ENCODE measurements at regions not wholly inside any gene's neighbourhood (a gene's known extent, or its start where the extent isn't known, plus 50 kb on each side); places are given as distances from the start of the nearest gene placed in this dataset.

- POLR2A ChIA-PET: no interaction called here
- TF ChIP-seq, protein P1, sequence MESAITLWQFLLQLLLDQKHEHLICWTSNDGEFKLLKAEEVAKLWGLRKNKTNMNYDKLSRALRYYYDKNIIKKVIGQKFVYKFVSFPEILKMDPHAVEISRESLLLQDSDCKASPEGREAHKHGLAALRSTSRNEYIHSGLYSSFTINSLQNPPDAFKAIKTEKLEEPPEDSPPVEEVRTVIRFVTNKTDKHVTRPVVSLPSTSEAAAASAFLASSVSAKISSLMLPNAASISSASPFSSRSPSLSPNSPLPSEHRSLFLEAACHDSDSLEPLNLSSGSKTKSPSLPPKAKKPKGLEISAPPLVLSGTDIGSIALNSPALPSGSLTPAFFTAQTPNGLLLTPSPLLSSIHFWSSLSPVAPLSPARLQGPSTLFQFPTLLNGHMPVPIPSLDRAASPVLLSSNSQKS (CRISPR knock-in tag; IDR thresholded peaks at IDR 0.05): no peak
- TF ChIP-seq BRCA1 (IDR thresholded peaks at IDR 0.05): no peak
- TF ChIP-seq BRCA1 (CRISPR knock-in tag; IDR thresholded peaks at IDR 0.05): no peak
- TF ChIP-seq WHSC1 (IDR thresholded peaks at IDR 0.05; ENCODE audit: low read length): no peak
- TF ChIP-seq ZNF146 (CRISPR knock-in tag; IDR thresholded peaks at IDR 0.05; ENCODE audit: unreplicated experiment): no peak
- TF ChIP-seq L3MBTL2 (IDR thresholded peaks at IDR 0.05): no peak
- no peak for TF ChIP-seq HDAC1 (IDR thresholded peaks at IDR 0.05)
- no peak for TF ChIP-seq PML (IDR thresholded peaks at IDR 0.05; ENCODE audit: low read length)
- no peak for TF ChIP-seq KDM5B (IDR thresholded peaks at IDR 0.05; ENCODE audit: insufficient replicate concordance, low read depth, low read length)
- no peak for TF ChIP-seq ZBTB1 (CRISPR knock-in tag; IDR thresholded peaks at IDR 0.05; ENCODE audit: borderline replicate concordance, low read depth)
- no peak for TF ChIP-seq ZNF134 (CRISPR knock-in tag; conservative IDR thresholded peaks at IDR 0.05)
- no peak for TF ChIP-seq ZNF121 (CRISPR knock-in tag; conservative IDR thresholded peaks at IDR 0.05)
- TF ChIP-seq KAT8 (IDR thresholded peaks at IDR 0.05; ENCODE audit: low read depth): no peak
- no peak for TF ChIP-seq NR2C1 (IDR thresholded peaks at IDR 0.05)
- TF ChIP-seq NR2C1 (tag; IDR thresholded peaks at IDR 0.05): no peak
- no peak for TF ChIP-seq E2F3 (CRISPR knock-in tag; IDR thresholded peaks at IDR 0.05)
- no peak for TF ChIP-seq ZBTB8A (IDR thresholded peaks at IDR 0.05; ENCODE audit: partially characterized antibody)
- no peak for TF ChIP-seq DACH1 (IDR thresholded peaks at IDR 0.05; ENCODE audit: partially characterized antibody)
- no peak for TF ChIP-seq E2F5 (CRISPR knock-in tag; IDR thresholded peaks at IDR 0.05)
- TF ChIP-seq XRCC3 (IDR thresholded peaks at IDR 0.05): no peak
- no peak for TF ChIP-seq TSC22D4 (tag; IDR thresholded peaks at IDR 0.05)
- TF ChIP-seq PYGO2 (tag; IDR thresholded peaks at IDR 0.05): no peak
- 3% methylated on average over 6 of the region's 6 CpGs for WGBS (ENCODE audit: insufficient coverage, low coverage, missing lambda C conversion rate)
- BruUV-seq (replicated peaks): no TSS peak
- Histone ChIP-seq H3K27ac (ENCODE audit: extremely low read depth, low read depth, low read length) (no peak overlapping the region), H2AFZ (ENCODE audit: low read depth, low read length) (no peak overlapping the region), H3K4me1 (replicated peaks in 1 of 2; ENCODE audit: control insufficient read depth in 2 of 2, insufficient read depth in 2 of 2, low read length in 2 of 2) (no peaks in the 10 kb centered on the region), H3K9me1 (ENCODE audit: control insufficient read depth, insufficient read depth, low read length) (peaks cover 2% of the 10 kb centered on the region), H3K9ac (ENCODE audit: insufficient read depth in 1 of 2, low read depth in 2 of 2, low read length in 2 of 2) (no peak overlapping the region), H3K79me2 (ENCODE audit: control insufficient read depth, insufficient read depth, low read length) (no peaks in the 10 kb centered on the region), H3K4me2 (ENCODE audit: insufficient read depth, low read length) (no peak overlapping the region), H3K4me3 (no peak overlapping the region), H3K9me3 (replicated peaks; ENCODE audit: control insufficient read depth, insufficient read depth, low read depth, low read length) (no peaks in the 10 kb centered on the region), H3K27me3 (ENCODE audit: control insufficient read depth in 2 of 2, insufficient read depth in 2 of 2, low read length in 2 of 2) (peaks cover 0 to 19% of the 10 kb centered on the region in 2 experiments; a peak in 2 of 5 replicates), H4K20me1 (replicated peaks; ENCODE audit: control insufficient read depth, insufficient read depth, low read length) (no peaks in the 10 kb centered on the region), H3K36me3 (ENCODE audit: control insufficient read depth, insufficient read depth, low read length) (no peaks in the 10 kb centered on the region)
- CTCF ChIA-PET (ENCODE audit: low intra/inter-chr PET ratio): interaction anchor here (0.7 kb wide), 1 partner anchor 1243 kb away, joined by 3 read pairs; no protein-coding TSS in a partner anchor
- no peak for ATAC-seq
- in situ Hi-C loops (cut with MboI): no loop called here
- intact Hi-C loops (cut with micrococcal nuclease): no loop called here
- DNase-seq (ENCODE audit: extremely low read depth in 1 of 4, low spot score in 3 of 4): no peak
- no peak for FAIRE-seq
Measured at GRCh38 chr11:119952441-119952840, 185.5 kb downstream of the TRIM29 start.

Data from K562 (cell line).